Choroid plexus epithelial cell (primary cell): ENCODE measurements at regions not wholly inside any gene's neighbourhood (a gene's known extent, or its start where the extent isn't known, plus 50 kb on each side); places are given as distances from the start of the nearest gene placed in this dataset.

Source experiments
- DNase-seq: peaks from one replicate; pipeline ENCODE4 v3.0.0-alpha.2; 2010; ENCODE audit warnings: low read depth
- H3K4me3 ChIP-seq: 2 replicates; pipeline ENCODE4 v1.5.1; 2011; ENCODE audit warnings: low read depth, mild to moderate bottlenecking, control low read depth, low read length, moderate library complexity
- CTCF ChIP-seq: conservative IDR thresholded peaks from 2 replicates; pipeline ENCODE4 v1.5.1; 2011; ENCODE audit warnings: low read depth, mild to moderate bottlenecking, control low read depth, inconsistent platforms, low read length, moderate library complexity

GRCh38 chr11:116394022-116394421, 378.8 kb downstream of the BUD13 start:
- H3K4me3 ChIP-seq = no peak overlapping the region
- TF ChIP-seq CTCF = no peak
- no peak for DNase-seq

GRCh38 chr11:116390963-116391362, 381.8 kb downstream of the BUD13 start:
- H3K4me3 ChIP-seq = no peak overlapping the region
- no peak for DNase-seq
- TF ChIP-seq CTCF = no peak

- DNase-seq = no peak
- H3K4me3 ChIP-seq = no peak overlapping the region
- TF ChIP-seq CTCF = no peak
Observed at GRCh38 chr11:116388146-116388545, 384.6 kb downstream of the BUD13 start.

GRCh38 chr11:116387641-116388040, 385.1 kb downstream of the BUD13 start:
- DNase-seq = no peak
- no peak for TF ChIP-seq CTCF
- no peak overlapping the region for H3K4me3 ChIP-seq

GRCh38 chr11:116386118-116386699, 386.6 kb downstream of the BUD13 start:
- no peak overlapping the region for H3K4me3 ChIP-seq
- TF ChIP-seq CTCF = no peak
- DNase-seq = no peak

GRCh38 chr11:116384876-116385275, 387.9 kb downstream of the BUD13 start:
- no peak overlapping the region for H3K4me3 ChIP-seq
- no peak for DNase-seq
- no peak for TF ChIP-seq CTCF

- no peak for TF ChIP-seq CTCF
- no peak for DNase-seq
- H3K4me3 ChIP-seq = no peak overlapping the region
Observed at GRCh38 chr11:116384407-116384806, 388.4 kb downstream of the BUD13 start.
